DMS53 (cell line): ENCODE measurements at regions not wholly inside any gene's neighbourhood (a gene's known extent, or its start where the extent isn't known, plus 50 kb on each side); places are given as distances from the start of the nearest gene placed in this dataset.

Source experiments
- DNase-seq: peaks from one replicate; lab custom pipeline; 2025; lab: John Stamatoyannopoulos, UW

DNA sequence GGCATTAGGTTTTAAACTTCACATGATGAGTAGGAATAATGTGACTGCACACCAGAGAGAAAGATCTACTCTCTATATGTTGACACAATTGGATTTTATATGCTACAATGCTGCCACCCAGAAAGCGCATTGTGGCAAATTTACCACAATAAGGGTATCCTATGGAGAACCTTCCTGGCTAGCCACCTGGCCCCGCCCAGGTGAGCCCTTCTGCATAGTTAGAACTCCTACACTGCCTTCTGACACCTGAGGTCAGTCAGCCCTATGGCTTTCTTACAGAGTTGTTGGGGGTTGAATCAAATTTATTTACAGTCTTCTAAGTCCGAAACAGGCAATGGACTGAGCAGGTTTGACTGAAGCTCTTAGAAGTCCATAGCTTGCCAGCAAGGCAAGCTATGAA lies 153.8 kb upstream of the S100G start:
- no peak for DNase-seq

DNA sequence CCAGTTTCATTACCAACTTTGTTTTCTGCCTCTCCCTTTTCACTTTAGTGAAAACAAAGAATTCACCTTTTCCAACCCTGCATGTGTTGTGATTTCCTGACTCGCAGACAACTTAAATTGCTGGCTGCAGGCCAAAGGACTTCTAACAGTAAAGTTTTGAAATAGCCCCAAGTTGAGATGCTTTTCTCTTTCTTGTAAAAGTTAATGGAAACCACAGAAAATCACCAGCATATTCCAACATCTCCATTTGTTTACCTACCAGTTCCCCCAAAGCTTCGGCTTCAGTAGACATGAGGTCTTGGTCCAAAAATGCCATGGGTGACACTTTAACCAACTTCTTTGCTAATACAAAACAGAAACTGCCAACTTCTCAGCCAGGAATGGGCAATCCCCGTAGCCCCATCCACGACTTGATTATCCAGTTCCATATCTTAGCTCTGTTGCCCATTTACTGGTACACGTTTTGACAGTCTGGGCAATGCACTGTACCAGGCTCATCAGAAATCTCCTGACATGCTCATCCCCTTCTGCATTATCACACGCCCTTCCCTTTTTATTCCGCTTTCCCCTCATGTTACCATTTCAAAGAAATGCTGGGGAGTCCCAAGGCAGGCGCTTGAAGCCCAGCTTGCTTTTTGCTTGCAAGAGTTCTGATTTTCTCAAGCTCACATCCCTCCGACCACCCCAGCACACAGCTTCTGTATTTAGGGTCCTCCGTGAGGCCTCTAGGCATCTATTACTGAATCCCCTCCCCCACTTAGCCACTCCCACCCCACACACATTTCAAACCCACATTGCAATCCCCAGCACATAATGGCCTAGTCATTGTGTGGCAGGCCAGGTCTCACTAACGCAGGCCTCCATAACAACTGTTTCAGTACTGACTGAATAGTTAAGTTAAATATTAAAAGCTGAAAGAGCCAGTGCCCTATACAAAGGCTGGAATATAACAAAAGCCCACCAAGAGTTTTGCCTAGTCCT lies 137.9 kb upstream of the S100G start:
- DNase-seq = no peak

DNA sequence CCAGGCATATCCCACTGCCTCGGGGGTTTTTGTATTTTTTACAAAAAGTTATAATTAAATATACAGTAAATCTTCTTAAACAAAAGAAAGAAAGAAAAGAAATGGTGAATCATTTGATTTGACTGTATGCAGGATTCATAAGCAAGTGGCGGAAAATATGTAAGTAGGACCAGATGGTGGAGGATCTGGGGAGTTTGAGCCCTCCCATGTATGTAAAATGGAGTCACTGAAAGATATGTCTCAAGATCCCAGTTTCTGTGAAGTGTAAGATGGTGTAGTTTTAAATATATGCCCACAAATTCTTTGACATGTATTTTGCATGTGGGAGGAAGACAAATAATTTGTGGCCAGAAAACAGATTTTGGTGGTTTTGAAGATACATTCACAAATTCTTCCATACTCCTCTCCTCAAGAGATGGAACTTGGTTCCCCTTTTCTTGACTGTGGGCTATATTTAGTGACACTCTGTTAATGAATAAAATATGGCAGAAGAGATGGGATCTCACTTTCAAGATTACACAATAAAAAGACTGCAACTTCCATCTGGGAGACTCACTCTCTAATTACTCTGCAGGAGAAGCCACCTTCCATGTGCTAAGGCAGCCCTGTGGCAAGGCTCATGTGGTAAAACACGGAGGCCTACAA lies 133.6 kb upstream of the S100G start:
- no peak for DNase-seq

DNA sequence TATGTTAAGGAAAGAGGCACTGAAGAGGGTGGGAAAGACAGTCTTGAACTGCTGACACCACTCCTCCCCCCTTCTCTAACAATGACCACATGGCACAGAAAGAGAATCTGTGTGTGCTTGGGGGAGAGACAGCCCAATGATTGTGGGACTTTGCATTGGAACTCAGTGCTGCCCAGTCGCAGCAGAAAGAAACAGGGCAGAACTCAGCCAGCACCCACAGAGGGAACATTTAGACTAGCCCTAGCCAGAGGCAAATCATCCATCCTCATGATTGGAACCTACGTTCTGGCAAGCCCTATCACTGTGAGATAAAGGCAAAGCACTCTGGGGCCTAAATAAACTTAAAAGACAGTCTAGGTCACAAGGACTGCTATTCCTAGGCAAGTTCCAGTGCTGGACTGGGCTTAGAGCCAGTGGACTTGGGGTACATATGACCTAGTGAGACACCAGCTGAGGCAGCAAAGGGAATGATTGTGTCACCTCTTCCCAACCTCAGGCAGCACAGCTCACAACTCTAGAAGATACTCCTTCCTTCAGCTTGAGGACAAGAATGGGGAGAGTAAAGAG lies 132.8 kb upstream of the S100G start:
- no peak for DNase-seq

DNA sequence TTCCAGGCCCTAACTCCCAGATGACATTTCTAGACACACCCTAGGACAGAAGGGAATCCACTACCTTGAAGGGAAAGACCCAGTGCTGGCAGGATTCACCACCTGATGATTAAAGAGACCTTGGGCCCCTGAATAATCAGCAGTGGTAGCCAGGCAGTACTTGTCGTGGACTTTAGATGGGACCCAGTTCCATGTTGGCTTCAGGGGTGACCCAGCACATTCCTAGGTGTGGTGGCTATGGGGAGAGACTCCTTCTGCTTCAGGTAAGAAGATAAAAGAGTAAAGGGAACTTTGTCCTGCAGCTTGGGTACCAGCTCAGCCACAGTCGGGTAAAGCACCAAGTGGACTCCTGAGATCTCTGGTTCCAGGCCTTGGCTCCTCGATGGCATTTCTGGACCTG lies 131.8 kb upstream of the S100G start:
- no peak for DNase-seq

DNA sequence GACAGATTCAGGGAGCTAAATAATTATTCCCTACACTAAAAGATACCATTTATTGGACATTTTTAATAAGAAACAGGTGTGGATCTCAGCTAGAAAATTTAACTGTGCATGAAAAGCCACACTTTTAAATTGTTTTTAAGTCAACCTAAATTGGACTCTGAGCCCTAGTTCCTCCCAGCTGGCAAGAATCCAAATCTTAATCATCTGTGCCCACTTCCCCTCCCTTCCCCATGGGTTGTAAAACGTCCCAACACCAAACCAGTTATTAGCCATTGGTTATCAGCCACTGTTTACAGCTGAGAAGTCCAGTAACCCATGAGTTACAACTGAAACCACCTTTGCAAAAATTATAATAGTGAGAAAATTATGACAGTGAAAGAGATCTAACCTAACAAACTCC lies 125.6 kb upstream of the S100G start:
- DNase-seq = no peak

DNA sequence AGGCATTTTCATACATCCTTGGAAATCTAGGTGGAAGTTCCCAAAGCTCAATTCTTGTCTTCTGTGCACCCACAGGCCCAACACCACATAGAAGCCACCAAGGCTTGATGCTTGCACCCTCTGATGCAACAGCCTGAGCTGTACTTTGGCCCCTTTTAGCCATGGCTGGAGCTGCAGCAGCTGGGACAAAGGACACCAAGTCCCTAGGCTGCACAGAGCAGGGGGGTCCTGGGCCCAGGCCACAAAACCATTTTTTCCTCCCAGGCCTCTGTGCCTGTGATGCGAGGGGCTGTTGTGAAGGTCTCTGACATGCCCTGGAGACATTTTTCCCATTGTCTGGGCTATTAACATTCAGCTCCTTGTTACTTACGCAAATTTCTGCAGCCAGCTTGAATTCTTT lies 124.0 kb upstream of the S100G start:
- no peak for DNase-seq

DNA sequence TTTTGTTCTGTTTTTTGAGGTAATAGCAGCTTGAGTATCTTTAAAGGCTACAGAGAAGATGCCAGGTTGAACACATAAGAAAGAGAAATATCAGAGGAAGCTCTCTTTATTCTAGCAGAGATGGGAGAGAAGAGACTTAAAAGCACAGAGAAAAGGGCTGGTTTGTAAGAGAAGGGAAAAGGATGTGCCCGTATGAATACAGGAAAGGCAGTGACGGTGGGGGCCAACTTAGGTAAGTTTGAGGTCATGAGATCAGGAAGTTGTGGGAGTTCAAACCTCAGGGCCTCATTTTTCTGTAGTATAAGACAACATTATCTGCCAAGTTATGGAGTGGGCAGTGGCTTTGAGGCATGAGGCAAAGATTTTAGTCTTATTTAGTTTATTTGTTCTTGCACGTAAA lies 121.3 kb upstream of the S100G start:
- no peak for DNase-seq
